HG02852 (cell line): ENCODE measurements at regions not wholly inside any gene's neighbourhood (a gene's known extent, or its start where the extent isn't known, plus 50 kb on each side); places are given as distances from the start of the nearest gene placed in this dataset.
"Not testable (repeated sequence)": the region's sequence is repeated elsewhere in the genome, so short reads cannot be mapped to it uniquely, and the experiment has no call there.

ENCODE experiments used
- ATAC-seq: cut with Tn5 transposase; IDR thresholded peaks from one replicate; pipeline ENCODE4 v1.9.1; 2021; ENCODE audit warnings: mild to moderate bottlenecking, moderate library complexity; ENCODE audit not compliant: unreplicated experiment

- not testable (repeated sequence) for ATAC-seq
Observed at GRCh38 chrX:19229896-19230295, 107.6 kb upstream of the ADGRG2 start.

GRCh38 chrX:19237901-19238300, 105.8 kb upstream of the PDHA1 start:
- ATAC-seq = no peak

GRCh38 chrX:19243431-19243830, 100.3 kb upstream of the PDHA1 start:
- no peak for ATAC-seq

- ATAC-seq = not testable (repeated sequence)
Observed at GRCh38 chrX:19244921-19245320, 98.8 kb upstream of the PDHA1 start.

GRCh38 chrX:19245711-19246269, 97.9 kb upstream of the PDHA1 start:
- ATAC-seq = no peak

- no peak for ATAC-seq
Observed at GRCh38 chrX:19256986-19257385, 86.7 kb upstream of the PDHA1 start.

GRCh38 chrX:19261026-19261425, 82.7 kb upstream of the PDHA1 start:
- not testable (repeated sequence) for ATAC-seq

- ATAC-seq = no peak
Observed at GRCh38 chrX:19270727-19271126, 73.0 kb upstream of the PDHA1 start.

- no peak for ATAC-seq
Observed at GRCh38 chrX:19272452-19272851, 71.3 kb upstream of the PDHA1 start.

- no peak for ATAC-seq
Observed at GRCh38 chrX:19280636-19281035, 63.1 kb upstream of the PDHA1 start.

GRCh38 chrX:19281256-19281655, 62.5 kb upstream of the PDHA1 start:
- no peak for ATAC-seq

- no peak for ATAC-seq
Observed at GRCh38 chrX:19283597-19284339, 60.0 kb upstream of the PDHA1 start.

- no peak for ATAC-seq
Observed at GRCh38 chrX:19285857-19286256, 57.9 kb upstream of the PDHA1 start.

GRCh38 chrX:19291086-19291485, 52.6 kb upstream of the PDHA1 start:
- no peak for ATAC-seq

GRCh38 chrX:19293606-19294325, 50.0 kb upstream of the PDHA1 start:
- ATAC-seq = no peak
